MCF 10A (cell line): ENCODE measurements at regions not wholly inside any gene's neighbourhood (a gene's known extent, or its start where the extent isn't known, plus 50 kb on each side); places are given as distances from the start of the nearest gene placed in this dataset.
A peak's percentile ranks its signal among the peaks of the same experiment; 100 is the strongest.

Experiments
- BruUV-seq: library from RNA; stranded (reverse); fragments of 400-500 nt; replicated peaks from 2 replicates; lab custom pipeline; 2021; lab: Mats Ljungman, UMichigan
- CTCF ChIA-PET: fragments of 300-600 bp; sonication (Branson Sonifier 250); formaldehyde crosslinking; extraction: SDS; loops from one replicate; lab custom pipeline; 2021; ENCODE audit warnings: antibody characterized with exemption, inconsistent platforms; lab: Yijun Ruan, JAX
- POLR2A ChIA-PET: fragments of 300-600, 350-650 bp; sonication (Branson Sonifier 250); formaldehyde crosslinking; extraction: SDS; loops from one replicate; lab custom pipeline; 2020; ENCODE audit warnings: antibody characterized with exemption, inconsistent platforms; lab: Yijun Ruan, JAX
- DNase-seq: peaks from one replicate; pipeline ENCODE4 v3.0.0-alpha.2; 2018; ENCODE audit not compliant: unreplicated experiment
- H3K27ac Mint-ChIP-seq: one replicate; pipeline ENCODE4 v1.8.0; 2022; ENCODE audit warnings: mild to moderate bottlenecking, low read depth, mixed read lengths; ENCODE audit not compliant: unreplicated experiment
- H3K27me3 Mint-ChIP-seq: one replicate; pipeline ENCODE4 v1.8.0; 2022; ENCODE audit warnings: mixed read lengths; ENCODE audit not compliant: insufficient read depth, unreplicated experiment
- H3K36me3 Mint-ChIP-seq: one replicate; pipeline ENCODE4 v1.8.0; 2022; ENCODE audit warnings: mild to moderate bottlenecking, moderate library complexity, mixed read lengths; ENCODE audit not compliant: insufficient read depth, unreplicated experiment
- H3K4me1 Mint-ChIP-seq: one replicate; pipeline ENCODE4 v1.8.0; 2022; ENCODE audit warnings: mixed read lengths; ENCODE audit not compliant: insufficient read depth, unreplicated experiment
- H3K4me3 Mint-ChIP-seq: one replicate; pipeline ENCODE4 v1.8.0; 2022; ENCODE audit warnings: mild to moderate bottlenecking, moderate library complexity, mixed read lengths; ENCODE audit not compliant: unreplicated experiment
- H3K9me3 Mint-ChIP-seq: one replicate; pipeline ENCODE4 v1.8.0; 2022; ENCODE audit warnings: mixed read lengths; ENCODE audit not compliant: unreplicated experiment
- intact Hi-C: fragments of 100-400 bp; cut with micrococcal nuclease; formaldehyde crosslinking; loops from 2 replicates; pipeline ENCODE4 v1.14.1; 2022
- TF ChIP-seq, protein P1 (sequence below): fragments of 200-600 bp; IDR thresholded peaks from one replicate; pipeline ENCODE4 v1.8.0; 2022; ENCODE audit warnings: antibody characterized with exemption, mild to moderate bottlenecking; ENCODE audit not compliant: unreplicated experiment

DNA sequence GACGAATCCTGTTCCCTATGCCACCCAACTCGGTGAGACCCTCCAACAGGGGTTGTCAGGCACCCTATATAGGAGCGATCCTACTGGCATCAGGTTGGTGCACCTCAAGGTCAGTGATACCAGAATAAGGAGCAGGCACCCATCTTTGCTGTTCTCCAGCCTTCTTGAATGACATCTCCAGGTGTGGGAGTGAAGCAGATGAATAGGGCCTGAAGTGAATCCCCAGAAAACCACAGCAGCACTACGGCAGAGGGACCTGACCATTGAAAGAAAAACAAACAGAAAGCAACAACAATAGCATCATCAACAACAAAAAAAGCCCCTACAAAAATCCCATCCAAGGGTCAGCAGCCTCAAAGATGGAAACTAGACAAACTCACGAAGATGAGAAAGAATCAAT is 445.2 kb upstream of the ATP2B1 start:
- ChIA-PET POLR2A (no interaction called here), CTCF (interaction anchor here (0.8 kb wide), 1 partner anchor 37 kb away, joined by 4 read pairs; no protein-coding TSS in a partner anchor)
- TF ChIP-seq, protein P1, sequence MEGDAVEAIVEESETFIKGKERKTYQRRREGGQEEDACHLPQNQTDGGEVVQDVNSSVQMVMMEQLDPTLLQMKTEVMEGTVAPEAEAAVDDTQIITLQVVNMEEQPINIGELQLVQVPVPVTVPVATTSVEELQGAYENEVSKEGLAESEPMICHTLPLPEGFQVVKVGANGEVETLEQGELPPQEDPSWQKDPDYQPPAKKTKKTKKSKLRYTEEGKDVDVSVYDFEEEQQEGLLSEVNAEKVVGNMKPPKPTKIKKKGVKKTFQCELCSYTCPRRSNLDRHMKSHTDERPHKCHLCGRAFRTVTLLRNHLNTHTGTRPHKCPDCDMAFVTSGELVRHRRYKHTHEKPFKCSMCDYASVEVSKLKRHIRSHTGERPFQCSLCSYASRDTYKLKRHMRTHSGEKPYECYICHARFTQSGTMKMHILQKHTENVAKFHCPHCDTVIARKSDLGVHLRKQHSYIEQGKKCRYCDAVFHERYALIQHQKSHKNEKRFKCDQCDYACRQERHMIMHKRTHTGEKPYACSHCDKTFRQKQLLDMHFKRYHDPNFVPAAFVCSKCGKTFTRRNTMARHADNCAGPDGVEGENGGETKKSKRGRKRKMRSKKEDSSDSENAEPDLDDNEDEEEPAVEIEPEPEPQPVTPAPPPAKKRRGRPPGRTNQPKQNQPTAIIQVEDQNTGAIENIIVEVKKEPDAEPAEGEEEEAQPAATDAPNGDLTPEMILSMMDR, result no peak
- intact Hi-C loops, result no loop called here
- Mint-ChIP-seq H3K4me1 (peaks cover 4% of the 10 kb centered on the region), H3K27me3 (no peaks in the 10 kb centered on the region), H3K4me3 (no peak overlapping the region), H3K27ac (no peak overlapping the region), H3K36me3 (no peaks in the 10 kb centered on the region), H3K9me3 (no peaks in the 10 kb centered on the region)
- BruUV-seq, result no TSS peak
- DNase-seq, result no peak

DNA sequence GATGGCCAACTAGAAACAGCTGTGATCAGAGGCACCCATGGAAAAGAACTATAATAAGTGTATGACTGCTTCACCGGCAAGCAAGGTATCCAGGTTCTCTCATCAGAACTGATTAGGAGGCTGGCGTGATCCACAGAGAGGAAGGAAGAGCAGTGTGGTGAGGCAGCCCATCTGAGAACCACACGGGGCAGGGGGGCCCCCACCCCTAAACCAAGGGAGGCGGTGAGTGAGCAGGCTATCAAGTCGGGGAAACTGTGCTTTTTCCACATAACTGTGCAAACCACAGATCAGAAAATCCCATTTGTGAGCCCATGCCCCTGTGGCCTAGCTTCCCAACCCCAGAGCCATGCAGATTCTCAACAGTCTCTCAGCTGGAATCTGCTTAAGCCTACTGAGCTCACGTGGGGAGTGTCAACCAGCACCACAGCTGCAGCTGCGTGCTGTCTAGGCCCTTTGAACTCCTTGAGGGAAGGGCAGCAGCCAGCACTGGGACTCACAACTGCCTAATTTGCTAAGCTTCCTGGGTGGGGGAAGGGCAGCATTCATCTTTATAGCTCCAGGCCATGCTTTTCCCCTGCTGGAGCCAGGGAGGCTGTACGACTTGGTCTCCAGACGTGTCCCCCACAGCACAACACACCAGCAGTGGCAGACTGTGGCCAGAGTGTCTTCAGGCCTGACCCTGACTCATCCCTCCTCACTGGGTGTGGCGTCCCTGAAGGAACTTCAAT is 444.4 kb upstream of the ATP2B1 start:
- H3K4me1 Mint-ChIP-seq, result peaks cover 4% of the 10 kb centered on the region
- DNase-seq, result peak; percentile 13
- no peaks in the 10 kb centered on the region for H3K36me3 Mint-ChIP-seq
- H3K27me3 Mint-ChIP-seq, result no peaks in the 10 kb centered on the region
- H3K4me3 Mint-ChIP-seq, result no peak overlapping the region
- no peaks in the 10 kb centered on the region for H3K9me3 Mint-ChIP-seq
- TF ChIP-seq, protein P1, result no peak
- intact Hi-C loops, result no loop called here
- ChIA-PET CTCF (no interaction called here), POLR2A (no interaction called here)
- BruUV-seq, result no TSS peak
- H3K27ac Mint-ChIP-seq, result no peak overlapping the region

DNA sequence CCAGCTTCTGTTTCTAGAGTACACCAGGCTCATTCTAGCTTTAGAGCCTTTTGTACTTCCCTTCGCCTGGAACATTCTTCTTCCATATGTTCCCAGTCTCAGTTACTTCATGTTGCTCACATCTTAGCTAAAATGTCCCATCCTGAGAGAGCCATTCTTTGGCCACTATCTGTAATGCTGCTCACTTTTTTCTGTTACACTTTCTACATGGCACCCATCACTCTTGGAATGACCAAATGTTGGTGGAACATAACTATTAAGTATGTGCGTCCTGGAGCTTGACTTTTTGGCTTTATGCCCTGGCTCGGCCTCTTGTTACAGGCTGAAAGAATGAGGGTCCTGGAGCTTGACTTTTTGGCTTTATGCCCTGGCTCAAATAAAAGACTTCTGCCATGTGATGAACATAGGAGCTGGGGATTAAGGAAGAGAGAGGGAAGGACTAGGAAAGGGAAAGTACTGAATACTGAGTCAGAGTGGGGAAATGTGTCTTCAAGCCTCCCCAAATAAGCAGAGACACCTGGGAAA is 442.9 kb upstream of the ATP2B1 start:
- POLR2A ChIA-PET, result interaction anchor here (0.6 kb wide), 1 partner anchor 489 kb away, joined by 4 read pairs; no protein-coding TSS in a partner anchor
- H3K9me3 Mint-ChIP-seq, result no peaks in the 10 kb centered on the region
- CTCF ChIA-PET, result interaction anchor here (0.6 kb wide), 1 partner anchor 51 kb away, joined by 3 read pairs; no protein-coding TSS in a partner anchor
- H3K27ac Mint-ChIP-seq, result no peak overlapping the region
- no TSS peak for BruUV-seq
- intact Hi-C loops, result no loop called here
- peaks cover 4% of the 10 kb centered on the region for H3K4me1 Mint-ChIP-seq
- H3K4me3 Mint-ChIP-seq, result no peak overlapping the region
- TF ChIP-seq, protein P1, result no peak
- H3K27me3 Mint-ChIP-seq, result no peaks in the 10 kb centered on the region
- H3K36me3 Mint-ChIP-seq, result no peaks in the 10 kb centered on the region
- DNase-seq, result no peak

DNA sequence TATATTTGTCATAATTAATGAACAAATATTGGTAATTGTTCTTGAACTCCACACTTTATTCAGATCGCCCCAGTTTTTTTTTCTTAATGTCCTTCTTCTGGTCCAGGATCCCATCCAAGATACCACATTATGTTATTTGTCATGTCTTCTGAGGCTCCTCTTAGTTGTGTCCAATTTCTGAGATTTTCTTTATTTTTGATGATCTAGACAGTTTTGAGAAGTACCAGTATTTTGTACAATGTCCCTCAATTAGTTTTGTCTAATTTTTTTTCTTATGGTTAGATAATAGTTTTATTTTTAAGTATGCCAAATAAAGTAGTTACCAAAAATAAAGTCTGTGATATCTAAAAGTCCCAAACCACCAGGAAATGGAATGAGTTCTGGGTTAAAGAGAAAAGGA is 440.8 kb upstream of the ATP2B1 start:
- no peaks in the 10 kb centered on the region for H3K27me3 Mint-ChIP-seq
- H3K4me1 Mint-ChIP-seq, result peaks cover 4% of the 10 kb centered on the region
- no peak overlapping the region for H3K27ac Mint-ChIP-seq
- TF ChIP-seq, protein P1, result no peak
- no peak for DNase-seq
- POLR2A ChIA-PET, result no interaction called here
- no peaks in the 10 kb centered on the region for H3K36me3 Mint-ChIP-seq
- no peaks in the 10 kb centered on the region for H3K9me3 Mint-ChIP-seq
- no peak overlapping the region for H3K4me3 Mint-ChIP-seq
- intact Hi-C loops, result no loop called here
- CTCF ChIA-PET, result interaction anchor here (0.6 to 0.7 kb wide), 2 partner anchors 20 to 27 kb away, joined by 3 read pairs; no protein-coding TSS in a partner anchor
- BruUV-seq, result no TSS peak
